ENCODE measurements at regions not wholly inside any gene's neighbourhood (a gene's known extent, or its start where the extent isn't known, plus 50 kb on each side); places are given as distances from the start of the nearest gene placed in this dataset.

- no peaks in the 10 kb centered on the region for H3K27me3 ChIP-seq
Measured at GRCh38 chr7:145893925-145894535, 222.6 kb upstream of the CNTNAP2 start.

DNA sequence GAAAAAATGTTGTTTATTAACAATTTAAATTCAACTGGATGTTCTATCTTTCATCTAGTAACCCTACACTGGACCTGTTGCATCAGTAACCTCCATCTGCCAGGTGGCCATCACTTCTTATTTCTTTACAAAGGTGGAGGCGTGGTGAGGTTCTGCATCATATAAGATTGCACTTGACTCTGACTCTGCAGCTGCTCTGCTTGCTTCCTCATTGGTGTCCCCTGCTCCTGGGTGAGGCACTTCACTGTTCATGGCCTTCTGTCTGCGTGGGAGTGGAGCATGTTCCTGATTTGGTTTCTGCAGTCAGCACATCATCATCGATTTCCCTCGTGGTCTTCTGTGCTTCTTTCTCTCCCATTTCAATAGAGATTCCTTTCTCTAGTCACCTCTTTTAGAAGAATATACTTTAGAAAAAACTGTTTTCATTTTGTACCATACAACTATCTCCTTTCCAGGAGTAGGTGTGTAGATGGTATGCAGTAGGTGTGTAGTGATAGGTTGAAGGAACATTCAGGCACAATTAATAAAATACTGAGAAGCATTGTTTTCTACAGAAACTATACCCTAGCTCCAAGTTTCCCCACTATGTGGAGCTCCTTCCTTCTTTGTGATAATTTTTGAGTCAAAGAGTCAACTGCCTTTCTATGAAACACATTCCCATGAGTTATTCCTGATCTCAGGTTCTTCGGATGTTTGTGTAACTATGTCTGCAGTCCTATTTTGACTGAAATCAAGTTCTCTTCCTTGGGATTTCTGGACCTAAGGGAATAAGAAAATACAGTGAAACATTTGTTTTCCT is 231.7 kb upstream of the CNTNAP2 start:
- Histone ChIP-seq H3K4me3 (no peak overlapping the region), H3K36me3 (no peaks in the 10 kb centered on the region), H3K4me1 (no peaks in the 10 kb centered on the region), H3K9me3 (no peaks in the 10 kb centered on the region), H3K27ac (no peak overlapping the region), H3K27me3 (no peaks in the 10 kb centered on the region)
- no peak for DNase-seq
- TF ChIP-seq, protein P1, sequence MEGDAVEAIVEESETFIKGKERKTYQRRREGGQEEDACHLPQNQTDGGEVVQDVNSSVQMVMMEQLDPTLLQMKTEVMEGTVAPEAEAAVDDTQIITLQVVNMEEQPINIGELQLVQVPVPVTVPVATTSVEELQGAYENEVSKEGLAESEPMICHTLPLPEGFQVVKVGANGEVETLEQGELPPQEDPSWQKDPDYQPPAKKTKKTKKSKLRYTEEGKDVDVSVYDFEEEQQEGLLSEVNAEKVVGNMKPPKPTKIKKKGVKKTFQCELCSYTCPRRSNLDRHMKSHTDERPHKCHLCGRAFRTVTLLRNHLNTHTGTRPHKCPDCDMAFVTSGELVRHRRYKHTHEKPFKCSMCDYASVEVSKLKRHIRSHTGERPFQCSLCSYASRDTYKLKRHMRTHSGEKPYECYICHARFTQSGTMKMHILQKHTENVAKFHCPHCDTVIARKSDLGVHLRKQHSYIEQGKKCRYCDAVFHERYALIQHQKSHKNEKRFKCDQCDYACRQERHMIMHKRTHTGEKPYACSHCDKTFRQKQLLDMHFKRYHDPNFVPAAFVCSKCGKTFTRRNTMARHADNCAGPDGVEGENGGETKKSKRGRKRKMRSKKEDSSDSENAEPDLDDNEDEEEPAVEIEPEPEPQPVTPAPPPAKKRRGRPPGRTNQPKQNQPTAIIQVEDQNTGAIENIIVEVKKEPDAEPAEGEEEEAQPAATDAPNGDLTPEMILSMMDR (IDR thresholded peaks at IDR 0.05), result no peak
- no peak for TF ChIP-seq POLR2A (IDR thresholded peaks at IDR 0.05)

More at GRCh38 chr7:145893925-145894535, 222.6 kb upstream of the CNTNAP2 start:
- DNase-seq, result no peak
- no peaks in the 10 kb centered on the region for H3K36me3 ChIP-seq
- H3K4me1 ChIP-seq, result no peaks in the 10 kb centered on the region
- TF ChIP-seq POLR2A (IDR thresholded peaks at IDR 0.05), result no peak
- TF ChIP-seq, protein P1 (IDR thresholded peaks at IDR 0.05), result no peak
- H3K4me3 ChIP-seq, result no peak overlapping the region
- no peak overlapping the region for H3K27ac ChIP-seq
- peaks cover 0 to 2% (median 0%) of the 10 kb centered on the region in 4 donors for H3K9me3 ChIP-seq

DNA sequence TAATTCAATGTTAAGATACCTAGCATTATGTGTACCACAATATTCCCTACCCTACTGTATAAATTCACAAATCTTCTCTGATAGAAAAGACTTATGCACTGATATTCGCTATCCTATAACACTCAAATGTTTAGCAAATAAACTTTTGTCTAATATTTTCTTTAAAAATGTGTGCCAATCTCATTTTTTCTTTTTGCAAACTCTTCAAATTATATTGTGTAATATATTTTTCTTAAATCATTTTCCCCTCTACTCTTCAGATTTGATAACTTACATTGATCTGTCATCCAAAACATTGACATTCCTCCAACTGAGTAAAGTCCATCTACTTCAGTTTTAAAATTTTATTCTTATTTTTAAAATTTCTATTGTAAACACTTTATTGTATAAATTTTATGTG is 240.2 kb upstream of the CNTNAP2 start:
- H3K4me1 ChIP-seq, result no peaks in the 10 kb centered on the region
- no peak overlapping the region for H3K4me3 ChIP-seq
- no peak for DNase-seq
- no peaks in the 10 kb centered on the region for H3K27me3 ChIP-seq
- H3K9me3 ChIP-seq, result no peaks in the 10 kb centered on the region
- H3K36me3 ChIP-seq, result no peaks in the 10 kb centered on the region
- TF ChIP-seq POLR2A (IDR thresholded peaks at IDR 0.05), result no peak
- TF ChIP-seq, protein P1 (IDR thresholded peaks at IDR 0.05), result no peak
- no peak overlapping the region for H3K27ac ChIP-seq

- TF ChIP-seq POLR2A (IDR thresholded peaks at IDR 0.05), result no peak
- TF ChIP-seq, protein P1 (IDR thresholded peaks at IDR 0.05), result no peak
- Histone ChIP-seq H3K36me3 (no peaks in the 10 kb centered on the region), H3K4me1 (no peaks in the 10 kb centered on the region), H3K27me3 (no peaks in the 10 kb centered on the region), H3K4me3 (no peak overlapping the region), H3K9me3 (no peaks in the 10 kb centered on the region), H3K27ac (no peak overlapping the region)
- no peak for DNase-seq
Measured at GRCh38 chr7:145875267-145875666, 241.3 kb upstream of the CNTNAP2 start.

DNA sequence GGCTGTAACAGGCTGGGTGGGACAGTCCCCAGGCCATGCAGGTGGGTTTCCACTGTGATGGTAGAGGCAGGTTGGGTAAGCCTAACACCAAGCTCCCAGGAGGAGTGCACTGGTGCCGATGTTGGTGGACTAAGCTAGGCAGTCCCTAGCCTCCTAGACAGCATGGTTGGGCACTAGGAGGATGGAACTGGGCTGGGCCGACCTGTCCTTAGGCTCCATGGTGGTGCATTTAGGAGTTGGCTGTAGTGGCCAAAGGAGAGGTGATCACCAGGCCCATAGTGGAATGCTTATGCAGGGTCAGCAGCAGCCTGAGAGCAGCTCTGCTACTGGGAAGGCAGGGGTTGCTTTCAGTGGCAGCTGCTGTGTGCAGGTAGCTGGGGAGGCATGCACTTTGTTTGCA is 247.7 kb upstream of the CNTNAP2 start:
- no peaks in the 10 kb centered on the region for H3K36me3 ChIP-seq

DNA sequence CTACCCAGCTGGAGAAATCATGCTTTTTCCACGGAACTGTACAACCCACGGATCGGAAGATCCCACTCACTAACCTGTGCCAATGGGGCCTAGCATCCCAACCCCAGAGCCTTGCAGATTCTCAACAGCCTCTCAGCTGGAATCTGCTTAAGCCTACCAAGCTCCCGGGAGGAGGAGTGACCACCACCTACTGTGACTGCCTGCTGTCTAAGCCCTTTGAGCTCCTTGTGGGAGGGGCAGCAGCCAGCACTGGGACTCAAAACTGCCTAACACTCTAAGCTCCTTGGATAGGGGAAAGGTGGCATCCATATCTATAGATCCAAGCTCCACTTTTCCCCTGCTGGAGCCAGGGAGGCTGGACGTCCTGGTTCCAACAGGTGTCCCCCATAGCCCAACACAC is 254.4 kb upstream of the CNTNAP2 start:
- no peak for TF ChIP-seq POLR2A (IDR thresholded peaks at IDR 0.05)
- TF ChIP-seq, protein P1 (IDR thresholded peaks at IDR 0.05), result no peak
- H3K4me1 ChIP-seq, result no peaks in the 10 kb centered on the region
- no peaks in the 10 kb centered on the region for H3K9me3 ChIP-seq
- DNase-seq, result no peak
- H3K27ac ChIP-seq, result no peak overlapping the region
- no peaks in the 10 kb centered on the region for H3K27me3 ChIP-seq
- no peaks in the 10 kb centered on the region for H3K36me3 ChIP-seq
- no peak overlapping the region for H3K4me3 ChIP-seq

More for the DNA sequence above, 247.7 kb upstream of the CNTNAP2 start:
- no peak overlapping the region for H3K4me3 ChIP-seq
- no peak overlapping the region for H3K27ac ChIP-seq
- peaks cover 0 to 7% (median 0%) of the 10 kb centered on the region in 4 donors for H3K9me3 ChIP-seq
- H3K4me1 ChIP-seq, result no peaks in the 10 kb centered on the region
- H3K27me3 ChIP-seq, result no peaks in the 10 kb centered on the region
- no peak for TF ChIP-seq POLR2A (IDR thresholded peaks at IDR 0.05)
- DNase-seq, result no peak

All from Peyer's patch (tissue), 4 donors.